ENCODE measurements at regions not wholly inside any gene's neighbourhood (a gene's known extent, or its start where the extent isn't known, plus 50 kb on each side); places are given as distances from the start of the nearest gene placed in this dataset.
"Not testable (repeated sequence)": the region's sequence is repeated elsewhere in the genome, so short reads cannot be mapped to it uniquely, and the experiment has no call there.

- DNase-seq (ENCODE audit: low read depth), result no peak
Measured at GRCh38 chr2:16034151-16034974, 94.0 kb downstream of the MYCN start.

- no peak for DNase-seq (ENCODE audit: low read depth)
Measured at GRCh38 chr2:16033032-16033293, 92.6 kb downstream of the MYCN start.

GRCh38 chr2:16032282-16033031 is 92.1 kb downstream of the MYCN start:
- no peak for DNase-seq (ENCODE audit: low read depth)

GRCh38 chr2:16031848-16032159 is 91.5 kb downstream of the MYCN start:
- DNase-seq (ENCODE audit: low read depth), result no peak

GRCh38 chr2:16031058-16031847 is 90.9 kb downstream of the MYCN start:
- DNase-seq (ENCODE audit: low read depth), result no peak

GRCh38 chr2:16030206-16031057 is 90.1 kb downstream of the MYCN start:
- no peak for DNase-seq (ENCODE audit: low read depth)

- no peak for DNase-seq (ENCODE audit: low read depth)
Measured at GRCh38 chr2:16028644-16029043, 88.3 kb downstream of the MYCN start.

GRCh38 chr2:16026816-16027501 is 86.6 kb downstream of the MYCN start:
- no peak for DNase-seq (ENCODE audit: low read depth)

GRCh38 chr2:16025876-16026640 is 85.7 kb downstream of the MYCN start:
- no peak for DNase-seq (ENCODE audit: low read depth)

- no peak for DNase-seq (ENCODE audit: low read depth)
Measured at GRCh38 chr2:16025211-16025875, 85.0 kb downstream of the MYCN start.

GRCh38 chr2:16024628-16025027 is 84.3 kb downstream of the MYCN start:
- DNase-seq (ENCODE audit: low read depth), result not testable (repeated sequence)

GRCh38 chr2:16023506-16024360 is 83.4 kb downstream of the MYCN start:
- no peak for DNase-seq (ENCODE audit: low read depth)

- no peak for DNase-seq (ENCODE audit: low read depth)
Measured at GRCh38 chr2:16022548-16023240, 82.3 kb downstream of the MYCN start.

GRCh38 chr2:16021611-16022363 is 81.4 kb downstream of the MYCN start:
- no peak for DNase-seq (ENCODE audit: low read depth)

GRCh38 chr2:16020389-16021008 is 80.1 kb downstream of the MYCN start:
- no peak for DNase-seq (ENCODE audit: low read depth)

GRCh38 chr2:16019617-16020351 is 79.4 kb downstream of the MYCN start:
- DNase-seq (ENCODE audit: low read depth), result no peak

GRCh38 chr2:16019060-16019480 is 78.7 kb downstream of the MYCN start:
- no peak for DNase-seq (ENCODE audit: low read depth)

All from stimulated activated CD4-positive, alpha-beta T cell treated with anti-CD3 and anti-CD28 coated beads, Interleukin-2, amount 100 ng/mL, for 4 hours (primary cell).